Endothelial cell of umbilical vein (primary cell): ENCODE measurements at regions not wholly inside any gene's neighbourhood (a gene's known extent, or its start where the extent isn't known, plus 50 kb on each side); places are given as distances from the start of the nearest gene placed in this dataset.

Experiments used
- BruUV-seq: library from RNA; stranded (reverse); fragments of 400-500 nt; replicated peaks from 2 replicates; lab custom pipeline; 2021; lab: Mats Ljungman, UMichigan
- CTCF ChIA-PET: fragments of 300-600, 350-600 bp; sonication (Branson Sonifier 250); formaldehyde crosslinking; loops from one replicate; lab custom pipeline; 2021; ENCODE audit warnings: antibody characterized with exemption, inconsistent platforms; lab: Charles Lee
- POLR2A ChIA-PET: fragments of 300-600, 350-600 bp; sonication (Branson Sonifier 250); formaldehyde crosslinking; loops from one replicate; lab custom pipeline; 2021; ENCODE audit warnings: antibody characterized with exemption, inconsistent platforms; lab: Charles Lee
- DNase-seq: peaks from one replicate; pipeline ENCODE4 v3.0.0-alpha.2; 2011; ENCODE audit warnings: low read depth, low spot score
- FAIRE-seq: peaks from 2 replicates; lab custom pipeline; 2011; peaks lifted over from hg19 to GRCh38; lab: Jason Lieb, UNC
- H2AFZ ChIP-seq: 2 replicates; pipeline ENCODE4 v1.6.0; 2012; ENCODE audit warnings: low read depth, low read length, control low read depth, inconsistent platforms
- H3K27ac ChIP-seq: 2 replicates; pipeline ENCODE4 v1.5.1; 2011; ENCODE audit warnings: low read depth, mild to moderate bottlenecking, control low read depth, low read length, moderate library complexity; ENCODE audit not compliant: insufficient read depth
- H3K27me3 ChIP-seq, 2 experiments: 2 replicates each; pipeline versions ENCODE4 v1.6.0 to v1.6.1; 2011; ENCODE audit warnings: low read length in 2 of 2, mixed read lengths in 1 of 2; ENCODE audit not compliant: control insufficient read depth in 2 of 2, insufficient read depth in 2 of 2
- H3K36me3 ChIP-seq, 2 experiments: 2 replicates in 1 of 2; 3 replicates in 1 of 2; pipeline ENCODE4 v1.5.1; 2011; ENCODE audit warnings: low read length in 2 of 2, mild to moderate bottlenecking in 1 of 2, moderate library complexity in 1 of 2; ENCODE audit not compliant: control insufficient read depth in 2 of 2, insufficient read depth in 2 of 2; ENCODE audit errors: extremely low read depth in 1 of 2
- H3K4me1 ChIP-seq: 3 replicates; pipeline ENCODE4 v1.5.1; 2011; ENCODE audit warnings: mild to moderate bottlenecking, low read length; ENCODE audit not compliant: control insufficient read depth, insufficient read depth; ENCODE audit errors: extremely low read depth
- H3K4me2 ChIP-seq: 2 replicates; pipeline ENCODE4 v1.6.1; 2011; ENCODE audit warnings: low read length, control low read depth, mixed read lengths; ENCODE audit not compliant: insufficient read depth
- H3K4me3 ChIP-seq, 3 experiments: fragments of 200-600 bp in 1 of 3; sonication (generic), shearing (Covaris generic) in 1 of 3; replicated peaks in 1 of 3; 2 replicates each; pipeline ENCODE4 v1.5.1; 2011 to 2016; ENCODE audit warnings: control low read depth in 3 of 3, low read length in 3 of 3, mild to moderate bottlenecking in 2 of 3, inconsistent platforms in 1 of 3, low read depth in 1 of 3, moderate library complexity in 1 of 3; ENCODE audit not compliant: insufficient read depth in 1 of 3
- H3K79me2 ChIP-seq: 2 replicates; pipeline ENCODE4 v1.6.0; 2012; ENCODE audit warnings: low read length, inconsistent platforms; ENCODE audit not compliant: control insufficient read depth, insufficient read depth
- H3K9ac ChIP-seq: replicated peaks from 2 replicates; pipeline ENCODE3; 2011; ENCODE audit warnings: low read length, control low read depth; ENCODE audit not compliant: insufficient read depth; ENCODE audit errors: extremely low read depth
- H3K9me1 ChIP-seq: replicated peaks from 3 replicates; pipeline ENCODE4 v1.6.0; 2011; ENCODE audit warnings: mild to moderate bottlenecking, low read length; ENCODE audit not compliant: control insufficient read depth, insufficient read depth; ENCODE audit errors: extremely low read depth
- H3K9me3 ChIP-seq: replicated peaks from 2 replicates; pipeline ENCODE4 v1.5.1; 2012; ENCODE audit warnings: low read length, inconsistent platforms; ENCODE audit not compliant: control insufficient read depth, insufficient read depth
- H4K20me1 ChIP-seq: replicated peaks from 2 replicates; pipeline ENCODE3; 2011; ENCODE audit warnings: mild to moderate bottlenecking, low read length; ENCODE audit not compliant: control insufficient read depth, insufficient read depth; ENCODE audit errors: extremely low read depth
- CTCF ChIP-seq, 2 donors: IDR thresholded peaks; 1 replicate in 1 of 2; 2 replicates in 1 of 2; pipeline ENCODE4 v1.5.1; 2011; ENCODE audit warnings: low read length in 2 of 2, mild to moderate bottlenecking in 2 of 2, moderate library complexity in 2 of 2, control low read depth in 1 of 2, inconsistent platforms in 1 of 2, low read depth in 1 of 2; ENCODE audit not compliant: insufficient read depth in 1 of 2; ENCODE audit errors: extremely low read depth in 1 of 2
- EZH2 ChIP-seq: IDR thresholded peaks from 2 replicates; pipeline ENCODE4 v1.6.1; 2012; ENCODE audit warnings: borderline replicate concordance, low read depth, mild to moderate bottlenecking, moderate library complexity, low read length, inconsistent platforms; ENCODE audit not compliant: severe bottlenecking
- FOS ChIP-seq: IDR thresholded peaks from 2 replicates; pipeline ENCODE4 v1.6.1; 2011; ENCODE audit warnings: mild to moderate bottlenecking, low read length, moderate library complexity, borderline replicate concordance; ENCODE audit not compliant: insufficient read depth
- GATA2 ChIP-seq: IDR thresholded peaks from 2 replicates; pipeline ENCODE4 v1.7.0; 2011; ENCODE audit warnings: low read depth, mild to moderate bottlenecking, moderate library complexity, mixed read lengths, low read length; ENCODE audit not compliant: insufficient read length, insufficient read depth
- JUN ChIP-seq: IDR thresholded peaks from 2 replicates; pipeline ENCODE4 v1.6.1; 2011; ENCODE audit warnings: borderline replicate concordance, low read depth; ENCODE audit not compliant: insufficient read length, insufficient read depth
- MAX ChIP-seq: IDR thresholded peaks from 2 replicates; pipeline ENCODE4 v1.6.1; 2011; ENCODE audit not compliant: insufficient read depth, insufficient read length
- MYC ChIP-seq: IDR thresholded peaks from one replicate; pipeline ENCODE4 v1.6.1; 2011; ENCODE audit warnings: mild to moderate bottlenecking, low read depth, low read length
- POLR2A ChIP-seq: IDR thresholded peaks from 2 replicates; pipeline ENCODE4 v1.6.1; 2012; ENCODE audit warnings: low read depth, mild to moderate bottlenecking, control low read depth, low read length
- POLR2AphosphoS5 ChIP-seq: IDR thresholded peaks from 2 replicates; pipeline ENCODE4 v1.6.1; 2012; ENCODE audit warnings: low read depth, mild to moderate bottlenecking, control low read depth, low read length, moderate library complexity; ENCODE audit not compliant: insufficient read depth
- dilution Hi-C: fragments of 300-500 bp; cut with MboI; formaldehyde crosslinking; loops from one replicate; pipeline ENCODE4 v1.15.0; 2019; ENCODE audit warnings: low sequenced_read_pairs; ENCODE audit not compliant: extremely low pct_ligation_motif_present
- intact Hi-C: fragments of 100-400 bp; cut with micrococcal nuclease; formaldehyde crosslinking; loops from one replicate; pipeline ENCODE4 v1.10.0; 2022

GRCh38 chr4:31455612-31456011 is 735.4 kb downstream of the PCDH7 start:
- Histone ChIP-seq H3K36me3 (no peaks in the 10 kb centered on the region), H3K4me3 (no peak overlapping the region), H3K4me2 (no peak overlapping the region), H3K9me1 (no peaks in the 10 kb centered on the region), H4K20me1 (no peaks in the 10 kb centered on the region), H2AFZ (no peak overlapping the region), H3K9me3 (no peaks in the 10 kb centered on the region), H3K79me2 (no peaks in the 10 kb centered on the region), H3K27ac (no peak overlapping the region), H3K27me3 (peaks cover 0 to 2% of the 10 kb centered on the region in 2 experiments), H3K9ac (no peak overlapping the region), H3K4me1 (no peaks in the 10 kb centered on the region)
- ChIA-PET POLR2A (interaction anchor here (1.0 kb wide), 1 partner anchor 10 kb away, joined by 6 read pairs; no protein-coding TSS in a partner anchor), CTCF (interaction anchor here (1.4 to 1.5 kb wide), 2 partner anchors 8 to 11 kb away, joined by 5 to 6 read pairs; no protein-coding TSS in a partner anchor)
- FAIRE-seq (no peak), DNase-seq (no peak)
- BruUV-seq, result no TSS peak
- intact Hi-C loops (no loop called here), dilution Hi-C loops (no loop called here)
- TF ChIP-seq POLR2A (no peak), MAX (no peak), GATA2 (no peak), EZH2 (no peak), MYC (no peak), CTCF (IDR thresholded peaks at IDR 0.05; ENCODE audit: extremely low read depth in 1 of 2, insufficient read depth in 1 of 2, low read depth in 1 of 2, low read length in 2 of 2) (no peak), FOS (no peak), JUN (no peak), POLR2AphosphoS5 (no peak)
